ENCODE measurements at regions not wholly inside any gene's neighbourhood (a gene's known extent, or its start where the extent isn't known, plus 50 kb on each side); places are given as distances from the start of the nearest gene placed in this dataset.

- Histone ChIP-seq H3K9me3 (ENCODE audit: control insufficient read depth in 4 of 4, low read length in 3 of 4) (peaks cover 0 to 2% (median under 1%) of the 10 kb centered on the region in 4 donors), H3K27me3 (ENCODE audit: control insufficient read depth in 4 of 4, insufficient read depth in 4 of 4, low read length in 3 of 4) (peaks cover 0 to 7% (median under 1%) of the 10 kb centered on the region in 4 donors), H3K9ac (ENCODE audit: low read depth in 1 of 2, low read length in 2 of 2) (no peak overlapping the region), H3K4me1 (ENCODE audit: control insufficient read depth in 4 of 4, insufficient read depth in 4 of 4, low read length in 3 of 4) (no peaks in the 10 kb centered on the region), H3K4me3 (ENCODE audit: low read depth in 1 of 3, low read length in 3 of 3) (no peak overlapping the region), H3K27ac (ENCODE audit: low read depth in 1 of 2, low read length in 2 of 2) (no peak overlapping the region), H3K36me3 (ENCODE audit: control insufficient read depth in 4 of 4, insufficient read depth in 3 of 4, low read depth in 1 of 4, low read length in 3 of 4) (no peaks in the 10 kb centered on the region)
- no peak for DNase-seq (ENCODE audit: low spot score)
- TF ChIP-seq GABPA (IDR thresholded peaks at IDR 0.05 in 1 of 2, conservative IDR thresholded peaks at IDR 0.05 in 1 of 2): no peak
- no peak for TF ChIP-seq YY1 (IDR thresholded peaks at IDR 0.05)
- TF ChIP-seq SP1 (IDR thresholded peaks at IDR 0.05): no peak
- TF ChIP-seq RXRA (IDR thresholded peaks at IDR 0.05): no peak
- TF ChIP-seq RAD21 (IDR thresholded peaks at IDR 0.05): no peak
- no peak for TF ChIP-seq EGR1 (IDR thresholded peaks at IDR 0.05; ENCODE audit: low read depth in 2 of 2)
- TF ChIP-seq TAF1 (conservative IDR thresholded peaks at IDR 0.05): no peak
- TF ChIP-seq, protein P1, sequence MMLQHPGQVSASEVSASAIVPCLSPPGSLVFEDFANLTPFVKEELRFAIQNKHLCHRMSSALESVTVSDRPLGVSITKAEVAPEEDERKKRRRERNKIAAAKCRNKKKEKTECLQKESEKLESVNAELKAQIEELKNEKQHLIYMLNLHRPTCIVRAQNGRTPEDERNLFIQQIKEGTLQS (IDR thresholded peaks at IDR 0.05): no peak
- TF ChIP-seq MAX (IDR thresholded peaks at IDR 0.05): no peak
- no peak for TF ChIP-seq HNF4G (IDR thresholded peaks at IDR 0.05)
- TF ChIP-seq REST (IDR thresholded peaks at IDR 0.05): no peak
- no peak for TF ChIP-seq JUND (IDR thresholded peaks at IDR 0.05)
- TF ChIP-seq HNF4A (conservative IDR thresholded peaks at IDR 0.05): no peak
- TF ChIP-seq, protein P2, sequence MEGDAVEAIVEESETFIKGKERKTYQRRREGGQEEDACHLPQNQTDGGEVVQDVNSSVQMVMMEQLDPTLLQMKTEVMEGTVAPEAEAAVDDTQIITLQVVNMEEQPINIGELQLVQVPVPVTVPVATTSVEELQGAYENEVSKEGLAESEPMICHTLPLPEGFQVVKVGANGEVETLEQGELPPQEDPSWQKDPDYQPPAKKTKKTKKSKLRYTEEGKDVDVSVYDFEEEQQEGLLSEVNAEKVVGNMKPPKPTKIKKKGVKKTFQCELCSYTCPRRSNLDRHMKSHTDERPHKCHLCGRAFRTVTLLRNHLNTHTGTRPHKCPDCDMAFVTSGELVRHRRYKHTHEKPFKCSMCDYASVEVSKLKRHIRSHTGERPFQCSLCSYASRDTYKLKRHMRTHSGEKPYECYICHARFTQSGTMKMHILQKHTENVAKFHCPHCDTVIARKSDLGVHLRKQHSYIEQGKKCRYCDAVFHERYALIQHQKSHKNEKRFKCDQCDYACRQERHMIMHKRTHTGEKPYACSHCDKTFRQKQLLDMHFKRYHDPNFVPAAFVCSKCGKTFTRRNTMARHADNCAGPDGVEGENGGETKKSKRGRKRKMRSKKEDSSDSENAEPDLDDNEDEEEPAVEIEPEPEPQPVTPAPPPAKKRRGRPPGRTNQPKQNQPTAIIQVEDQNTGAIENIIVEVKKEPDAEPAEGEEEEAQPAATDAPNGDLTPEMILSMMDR (IDR thresholded peaks at IDR 0.05; ENCODE audit: low read depth, low read length, missing input control): no peak
- TF ChIP-seq FOXA2 (IDR thresholded peaks at IDR 0.05): no peak
- no peak for TF ChIP-seq FOXA1 (IDR thresholded peaks at IDR 0.05)
- TF ChIP-seq ZBTB33 (IDR thresholded peaks at IDR 0.05): no peak
- no peak for TF ChIP-seq NR2F2 (IDR thresholded peaks at IDR 0.05)
- 82% methylated on average over 4 of the region's 4 CpGs for WGBS
Observed at GRCh38 chr16:16805809-16806208, 426.9 kb downstream of the NPIPA7 start.

Data from liver (tissue), 8 donors.